ENCODE measurements at regions not wholly inside any gene's neighbourhood (a gene's known extent, or its start where the extent isn't known, plus 50 kb on each side); places are given as distances from the start of the nearest gene placed in this dataset.
A peak's percentile ranks its signal among the peaks of the same experiment; 100 is the strongest.

GRCh38 chr1:234961456-234962339 lies 166.9 kb downstream of the TOMM20 start (continued):
- TF ChIP-seq SRSF4 (IDR thresholded peaks at IDR 0.05; ENCODE audit: low read depth, low read length, poor library complexity, severe bottlenecking) (no peak), MBNL3 (CRISPR knock-in tag; conservative IDR thresholded peaks at IDR 0.05) (no peak), MTA3 (CRISPR knock-in tag; IDR thresholded peaks at IDR 0.05) (no peak), ZNF142 (CRISPR knock-in tag; IDR thresholded peaks at IDR 0.05) (no peak), TERF1 (CRISPR knock-in tag; IDR thresholded peaks at IDR 0.05) (no peak), YY1 (IDR thresholded peaks at IDR 0.05; ENCODE audit: insufficient read depth, insufficient replicate concordance, low read depth, low read length) (no peak), ZNF383 (CRISPR knock-in tag; IDR thresholded peaks at IDR 0.05; ENCODE audit: borderline replicate concordance) (no peak), ZBTB46 (CRISPR knock-in tag; IDR thresholded peaks at IDR 0.05; ENCODE audit: borderline replicate concordance) (no peak), GATA4 (IDR thresholded peaks at IDR 0.05; ENCODE audit: borderline replicate concordance, low read depth) (no peak), PAF1 (CRISPR knock-in tag; IDR thresholded peaks at IDR 0.05) (no peak), HMGXB4 (CRISPR knock-in tag; IDR thresholded peaks at IDR 0.05; ENCODE audit: borderline replicate concordance in 1 of 2, low read depth in 1 of 2) (no peak), ZNF501 (CRISPR knock-in tag; IDR thresholded peaks at IDR 0.05) (0 out of 2 replicates have a peak, but pooled peaks have one; percentile 32), GATAD1 (CRISPR knock-in tag; IDR thresholded peaks at IDR 0.05) (no peak), JUND (CRISPR knock-in tag; IDR thresholded peaks at IDR 0.05) (no peak), ZNF326 (CRISPR knock-in tag; IDR thresholded peaks at IDR 0.05; ENCODE audit: borderline replicate concordance) (no peak), NR2F6 (IDR thresholded peaks at IDR 0.05) (no peak), NR2F6 (CRISPR knock-in tag; IDR thresholded peaks at IDR 0.05) (no peak), ZNF430 (CRISPR knock-in tag; IDR thresholded peaks at IDR 0.05) (no peak), RAD21 (CRISPR knock-in tag; IDR thresholded peaks at IDR 0.05) (no peak)
